SH-SY5Y (cell line): ENCODE measurements at regions not wholly inside any gene's neighbourhood (a gene's known extent, or its start where the extent isn't known, plus 50 kb on each side); places are given as distances from the start of the nearest gene placed in this dataset.

Experiments
- GATA2 ChIP-seq: IDR thresholded peaks from 2 replicates; pipeline ENCODE4 v1.6.1; 2011; ENCODE audit warnings: mild to moderate bottlenecking, low read depth, low read length
- GATA3 ChIP-seq: IDR thresholded peaks from 2 replicates; pipeline ENCODE4 v1.6.1; 2011; ENCODE audit warnings: low read depth, mild to moderate bottlenecking, low read length, moderate library complexity

DNA sequence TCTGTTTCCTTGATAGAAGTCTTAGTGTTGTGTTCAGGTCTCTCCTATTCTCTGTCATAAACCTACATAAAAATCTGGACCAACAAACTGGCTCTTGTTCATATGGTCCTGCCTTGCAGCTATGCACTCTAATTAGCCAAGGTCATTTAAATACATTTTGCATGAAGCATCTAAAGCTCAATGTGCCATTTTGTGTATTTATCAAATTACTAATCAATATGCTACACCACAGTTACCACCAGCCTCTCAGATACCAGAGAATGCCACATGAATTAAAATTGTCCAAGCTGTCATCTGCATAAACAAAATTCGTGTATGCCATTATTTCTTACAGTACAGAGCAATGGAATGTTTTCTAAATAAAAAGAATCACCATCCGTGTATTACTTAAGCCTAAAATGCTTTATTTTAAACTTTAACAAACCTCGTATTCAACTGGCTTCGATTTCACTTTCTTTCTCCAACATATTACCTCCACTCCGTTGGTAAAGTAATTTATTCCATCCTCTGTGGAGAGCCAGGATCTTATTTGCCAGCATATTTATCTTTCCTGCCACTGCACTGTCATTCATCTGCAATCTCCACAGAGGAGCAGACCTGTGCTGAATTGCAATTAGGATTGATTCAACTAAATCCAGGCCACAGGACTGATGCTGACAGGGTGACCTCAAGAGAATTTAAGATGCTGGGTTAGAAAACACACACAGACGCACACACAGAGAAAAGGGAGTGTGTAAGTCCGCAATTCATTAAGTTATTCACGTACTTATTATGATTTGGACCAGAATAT, 284.1 kb upstream of the FOXG1 start:
- TF ChIP-seq GATA2 (no peak), GATA3 (no peak)

DNA sequence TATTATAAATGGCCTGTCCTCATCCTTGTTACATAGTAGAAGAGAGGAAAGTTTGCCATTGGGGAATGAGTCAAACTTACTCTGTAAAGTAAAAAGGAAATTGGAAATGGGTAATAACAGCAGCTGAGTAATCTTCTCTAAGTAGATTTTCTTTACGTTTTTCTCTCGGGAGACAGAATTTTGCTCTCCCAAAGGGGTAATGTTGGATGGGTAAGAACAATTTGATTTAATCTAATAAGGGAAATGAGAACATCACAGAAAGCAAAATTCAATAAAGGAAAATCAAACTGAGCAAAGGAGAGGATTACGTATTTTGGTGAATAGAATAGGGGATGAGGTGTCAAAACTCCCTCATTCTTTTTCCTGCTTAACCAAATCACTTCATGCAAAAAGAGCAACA, 283.1 kb upstream of the FOXG1 start:
- TF ChIP-seq GATA2 (no peak), GATA3 (no peak)

DNA sequence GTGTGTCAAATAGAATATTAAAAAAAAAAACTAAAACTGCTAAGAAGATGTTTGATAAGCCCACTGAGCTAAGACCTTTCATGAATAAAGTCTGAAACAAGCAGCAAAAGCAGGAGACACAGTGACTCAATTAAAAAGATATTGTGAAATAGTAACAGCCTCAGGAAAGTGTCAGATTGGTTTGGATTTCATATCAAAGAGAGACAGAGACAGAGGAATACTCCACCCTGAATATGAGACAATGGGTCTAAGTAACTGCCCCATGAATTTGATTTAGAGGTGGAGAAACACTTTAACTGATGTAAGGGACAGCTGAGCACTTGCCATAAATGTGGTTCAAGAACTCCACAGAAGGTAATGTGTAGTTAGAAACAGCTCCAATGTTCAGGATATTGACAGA, 277.9 kb upstream of the FOXG1 start:
- TF ChIP-seq GATA3 (no peak), GATA2 (no peak)

DNA sequence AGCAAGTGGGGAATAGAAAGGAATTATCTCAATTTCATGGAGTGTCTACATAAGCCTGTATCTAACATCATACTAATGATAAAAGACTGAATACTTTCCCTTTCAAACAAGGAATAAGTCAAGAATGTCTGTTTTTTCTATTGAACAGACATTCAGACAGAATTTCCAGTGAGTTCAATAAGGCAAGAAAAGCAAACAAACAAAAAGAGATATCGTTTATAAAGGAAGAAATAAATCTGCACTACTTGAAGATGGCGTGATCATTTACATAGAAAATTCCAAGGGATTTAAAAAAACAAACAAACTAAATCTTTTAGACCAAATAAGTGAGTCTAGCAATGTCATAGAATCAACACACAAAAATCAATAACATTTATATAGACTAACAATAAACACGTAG, 273.1 kb upstream of the FOXG1 start:
- TF ChIP-seq GATA2 = no peak

DNA sequence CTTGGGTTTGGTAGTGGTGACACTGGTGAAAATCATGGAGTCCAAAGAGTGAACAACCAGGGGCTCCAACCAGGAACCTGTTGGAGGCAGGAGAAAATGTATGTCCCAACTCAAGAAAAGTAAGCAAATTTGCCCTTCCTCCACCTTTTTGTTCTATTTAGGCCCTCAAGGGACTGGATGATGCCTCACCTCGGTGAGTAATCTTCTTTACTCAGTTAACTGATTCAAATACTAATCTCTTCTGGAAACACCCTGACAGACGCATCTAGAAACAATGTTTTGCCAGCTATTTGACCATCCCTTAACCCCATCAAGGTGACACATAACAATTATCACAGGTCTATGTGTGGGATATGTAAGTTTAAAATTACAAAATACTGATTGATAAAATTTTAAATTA, 272.4 kb upstream of the FOXG1 start:
- TF ChIP-seq GATA2 (no peak), GATA3 (no peak)

DNA sequence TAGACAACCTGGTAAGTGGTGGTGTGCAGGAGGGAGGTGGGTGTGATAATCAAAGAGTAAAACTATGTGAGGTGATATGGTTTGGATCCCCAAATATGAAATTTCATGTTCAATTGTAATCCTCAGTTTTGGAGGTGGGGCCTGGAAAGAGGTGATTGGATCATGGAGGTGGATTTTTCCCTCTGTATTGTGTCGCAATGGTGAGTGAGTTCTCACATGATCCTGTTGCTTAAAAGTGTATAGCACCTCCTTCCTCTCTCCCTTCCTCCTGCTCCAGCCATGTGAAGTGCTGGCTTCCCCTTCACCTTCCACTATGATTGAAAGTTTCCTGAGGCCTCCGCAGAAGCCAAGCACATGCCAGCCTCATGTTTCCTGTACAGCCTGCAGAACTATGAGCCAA, 270.2 kb upstream of the FOXG1 start:
- TF ChIP-seq GATA2 = no peak
- no peak for TF ChIP-seq GATA3

DNA sequence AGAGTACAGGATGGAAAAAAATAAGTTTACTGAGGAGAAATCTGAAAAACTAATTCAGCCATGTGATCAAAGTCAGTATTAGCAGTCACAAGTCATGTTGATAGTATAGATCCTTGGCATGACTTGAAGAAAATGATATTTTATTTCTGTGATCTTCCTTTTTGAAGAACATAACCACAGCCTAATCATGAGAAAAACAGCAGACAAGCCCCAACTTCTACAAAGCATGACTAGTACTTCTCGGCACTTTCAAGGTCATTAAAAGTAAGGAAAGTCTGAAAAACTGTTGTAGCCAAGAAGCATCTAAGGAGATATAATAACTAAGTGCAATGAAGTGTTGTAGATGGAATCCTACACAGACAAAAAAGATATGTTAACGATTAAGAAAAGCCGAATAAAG, 264.1 kb upstream of the FOXG1 start:
- no peak for TF ChIP-seq GATA2
- TF ChIP-seq GATA3 = no peak

DNA sequence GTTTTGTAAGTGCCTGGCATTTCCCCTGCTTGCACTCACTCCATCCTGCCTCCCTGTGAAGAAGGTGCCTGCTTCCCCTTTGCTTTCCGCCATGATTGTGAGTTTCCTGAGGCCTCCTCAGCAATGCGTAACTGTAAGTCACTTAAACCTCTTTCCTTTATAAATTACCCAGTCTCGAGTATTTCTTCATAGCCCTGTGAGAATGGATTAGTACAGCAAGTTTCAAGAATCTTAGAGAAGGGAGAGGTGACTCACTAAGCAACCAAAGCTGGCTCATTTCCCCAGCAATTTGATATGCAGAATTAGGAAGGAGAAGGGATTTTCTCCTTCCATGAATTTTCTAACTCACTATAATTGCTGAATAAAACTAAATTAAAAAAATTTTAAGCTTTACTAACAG, 251.0 kb upstream of the FOXG1 start:
- TF ChIP-seq GATA2 (no peak), GATA3 (no peak)

DNA sequence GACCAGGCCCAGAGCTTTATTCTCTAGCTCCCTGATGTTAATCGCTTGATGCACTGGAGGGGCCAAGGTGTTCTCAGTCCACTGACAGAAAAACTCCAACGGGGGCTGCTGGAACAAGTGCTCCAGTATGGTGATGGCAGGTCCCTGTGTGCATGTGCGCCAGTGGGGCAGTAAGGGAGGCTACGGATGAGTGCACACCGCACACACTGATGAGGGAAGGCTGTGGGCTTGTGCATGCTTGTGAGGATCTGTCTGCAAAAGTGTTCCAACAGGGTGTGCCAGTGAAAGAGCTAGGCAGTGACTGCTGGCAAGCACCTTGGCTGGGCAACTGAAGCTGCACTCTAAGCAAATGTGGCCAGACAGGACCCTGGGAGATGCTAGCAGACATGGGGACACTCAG, 229.7 kb upstream of the FOXG1 start:
- TF ChIP-seq GATA2 = no peak
- TF ChIP-seq GATA3 = no peak

DNA sequence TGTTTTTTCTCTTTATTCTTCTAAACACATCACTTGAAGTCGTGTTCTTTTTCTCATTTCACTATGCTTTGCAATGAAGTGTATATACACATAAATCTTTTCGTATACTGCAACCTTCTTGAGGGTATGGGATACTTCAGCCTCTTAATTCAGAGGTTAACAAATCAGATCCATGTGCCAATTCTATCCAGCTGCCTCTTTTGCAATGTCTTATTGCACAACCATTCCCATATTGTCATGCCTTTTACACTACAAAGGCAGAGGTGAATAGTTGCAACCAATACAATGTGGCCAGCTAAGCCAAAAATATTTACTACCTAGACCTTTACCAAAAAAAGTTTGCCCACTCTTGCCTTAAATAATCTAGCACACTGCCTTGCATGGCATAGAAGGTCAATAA, 224.5 kb upstream of the FOXG1 start:
- no peak for TF ChIP-seq GATA2
- no peak for TF ChIP-seq GATA3

DNA sequence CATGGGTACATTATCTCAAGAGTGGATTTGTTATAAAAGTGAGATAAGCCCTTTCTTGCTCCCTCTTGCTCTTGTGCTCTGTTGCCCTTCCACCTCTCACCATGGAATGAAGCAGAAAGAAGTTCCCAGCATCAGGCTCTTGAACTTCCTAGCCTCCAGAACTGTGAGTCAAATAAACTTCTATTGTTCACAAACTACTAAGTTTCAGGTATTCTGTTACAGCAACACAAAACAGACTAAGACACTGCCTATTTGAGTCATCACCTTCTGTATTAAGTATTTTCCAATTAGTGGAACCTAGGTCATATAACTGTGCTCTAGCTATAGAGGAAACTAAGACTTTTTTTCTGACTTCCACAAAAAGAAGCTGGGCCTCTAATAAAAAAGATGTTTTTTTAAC, 201.2 kb upstream of the FOXG1 start:
- TF ChIP-seq GATA3 = no peak
- no peak for TF ChIP-seq GATA2

DNA sequence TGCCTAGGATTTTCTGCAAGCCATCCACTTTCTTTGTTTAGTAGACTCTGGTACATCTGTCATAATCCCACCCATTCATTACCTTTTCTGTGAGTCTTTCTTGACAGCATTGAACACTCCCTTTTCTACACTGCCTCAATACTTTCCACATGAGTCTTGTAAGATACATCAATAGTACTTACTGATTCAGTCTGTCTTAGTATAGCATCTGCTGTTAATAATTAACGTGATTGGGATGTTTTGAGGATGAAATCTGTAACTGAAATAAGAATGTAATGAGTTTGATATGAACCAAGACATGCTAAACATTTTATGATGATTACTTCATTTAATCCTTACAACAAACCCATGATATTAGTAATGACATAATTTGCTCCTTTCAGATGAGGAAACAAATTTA, 196.2 kb upstream of the FOXG1 start:
- TF ChIP-seq GATA2 = no peak
- no peak for TF ChIP-seq GATA3

DNA sequence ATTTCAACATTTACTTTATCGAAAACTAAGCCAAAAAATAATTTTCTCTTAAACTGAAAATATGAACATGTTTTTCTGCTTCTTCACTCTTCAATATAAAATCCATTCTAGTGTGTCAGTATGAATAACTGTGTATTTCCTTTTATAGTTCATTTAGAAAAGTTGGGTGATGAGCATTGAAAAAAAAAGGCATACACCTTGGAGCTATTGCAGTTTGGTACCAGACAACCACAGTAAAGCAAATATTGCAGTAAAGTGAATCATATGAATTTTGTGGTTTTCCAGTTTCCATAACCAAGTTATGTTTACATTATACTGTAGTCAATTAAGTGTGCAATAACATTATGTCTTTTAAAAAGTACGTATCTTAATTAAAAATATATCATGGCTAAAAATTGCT, 195.0 kb upstream of the FOXG1 start:
- TF ChIP-seq GATA3 = no peak
- no peak for TF ChIP-seq GATA2

DNA sequence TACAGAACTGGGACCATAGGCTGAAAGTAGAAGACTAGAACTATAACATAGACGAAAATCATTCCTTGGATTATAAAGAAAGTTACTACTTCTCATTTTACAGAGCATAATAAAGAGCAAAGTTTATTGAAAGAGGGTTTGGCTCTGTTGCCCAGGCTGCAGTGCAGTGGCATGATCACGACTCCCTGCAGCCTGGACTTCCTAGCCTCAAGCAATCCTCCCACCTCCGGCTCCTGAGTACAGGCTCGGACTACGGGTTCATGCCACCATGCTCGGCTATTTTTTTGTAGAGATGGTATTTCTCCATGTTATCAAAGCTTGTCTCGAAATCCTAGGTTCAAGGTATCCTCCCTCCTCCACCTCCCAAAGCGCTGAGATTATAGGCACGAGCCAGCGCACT, 190.1 kb upstream of the FOXG1 start:
- TF ChIP-seq GATA3 (no peak), GATA2 (no peak)

DNA sequence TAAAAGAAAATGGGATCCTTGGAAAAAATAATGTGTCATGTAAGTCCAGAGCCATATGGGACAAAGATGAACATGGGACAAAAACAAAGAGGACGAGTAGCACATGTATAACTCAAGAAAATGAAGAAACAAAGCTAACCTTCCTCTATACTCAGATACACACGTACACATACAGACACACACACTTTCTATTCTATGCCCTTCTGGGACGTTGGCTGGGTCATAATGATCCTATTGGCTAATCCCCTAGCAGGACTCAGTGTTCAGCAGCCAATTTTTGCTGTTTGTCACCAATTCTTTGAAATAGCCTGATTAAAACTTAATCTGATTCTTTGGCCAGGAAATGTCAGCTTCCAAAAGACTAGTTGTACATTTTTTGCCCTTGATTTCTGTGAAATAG, 189.4 kb upstream of the FOXG1 start:
- TF ChIP-seq GATA2 (no peak), GATA3 (no peak)

DNA sequence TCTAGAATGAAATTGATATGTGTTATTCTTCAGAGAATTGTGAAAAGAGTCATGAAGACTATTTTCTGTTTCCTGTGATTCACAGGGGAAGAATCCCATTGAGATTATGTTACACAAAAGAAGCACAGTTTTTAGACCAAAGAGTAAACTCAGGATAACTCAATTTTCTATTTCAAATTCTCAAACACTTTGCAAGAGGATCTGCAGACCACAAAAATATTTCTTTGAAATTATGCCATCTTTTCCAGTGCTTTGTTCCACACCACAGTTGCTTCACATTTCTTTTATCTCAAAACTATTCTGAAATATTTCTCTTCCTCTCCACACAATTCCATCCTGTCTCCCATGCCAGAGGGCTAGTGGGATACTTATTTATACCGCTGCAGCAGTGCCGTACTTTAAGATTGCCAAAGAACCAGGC, 188.9 kb upstream of the FOXG1 start:
- TF ChIP-seq GATA2 (no peak), GATA3 (no peak)
